SK-N-MC (cell line): ENCODE measurements at regions not wholly inside any gene's neighbourhood (a gene's known extent, or its start where the extent isn't known, plus 50 kb on each side); places are given as distances from the start of the nearest gene placed in this dataset.

Experiments used
- DNase-seq: peaks from one replicate; pipeline ENCODE4 v3.0.0-alpha.2; 2011; ENCODE audit warnings: low read depth, low spot score
- H3K27ac ChIP-seq: fragments of 200-600 bp; sonication (generic); 2 replicates; pipeline ENCODE4 v1.5.1; 2016; ENCODE audit warnings: mixed run types
- H3K36me3 ChIP-seq: fragments of 200-600 bp; sonication (generic); 2 replicates; pipeline ENCODE4 v1.6.1; 2017; ENCODE audit warnings: antibody characterized with exemption, low read length, mixed read lengths; ENCODE audit not compliant: insufficient read depth
- H3K4me3 ChIP-seq: fragments of 200-600 bp; sonication (generic); 2 replicates; pipeline ENCODE4 v1.5.1; 2016
- H3K9ac ChIP-seq: fragments of 200-600 bp; sonication (generic); 2 replicates; pipeline ENCODE4 v1.8.0; 2017; ENCODE audit warnings: mixed run types, mixed read lengths; ENCODE audit not compliant: insufficient read length
- H3K9me3 ChIP-seq: fragments of 200-600 bp; sonication (generic); 2 replicates; pipeline ENCODE4 v1.6.1; 2017; ENCODE audit warnings: low read depth, mild to moderate bottlenecking, antibody characterized with exemption, low read length, moderate library complexity, mixed read lengths
- EZH2 ChIP-seq: fragments of 200-600 bp; sonication (generic); IDR thresholded peaks from one replicate; pipeline ENCODE4 v1.6.1; 2017; ENCODE audit warnings: antibody characterized with exemption
- FOXP2 ChIP-seq: optimal IDR thresholded peaks from 2 replicates; pipeline ENCODE3; 2011; ENCODE audit warnings: mild to moderate bottlenecking, moderate library complexity; ENCODE audit not compliant: insufficient read depth; ENCODE audit errors: extremely low read length, control extremely low read depth
- POLR2AphosphoS5 ChIP-seq: IDR thresholded peaks from 2 replicates; pipeline ENCODE4 v1.6.1; 2012; ENCODE audit warnings: mild to moderate bottlenecking, low read depth, low read length, borderline replicate concordance

DNA sequence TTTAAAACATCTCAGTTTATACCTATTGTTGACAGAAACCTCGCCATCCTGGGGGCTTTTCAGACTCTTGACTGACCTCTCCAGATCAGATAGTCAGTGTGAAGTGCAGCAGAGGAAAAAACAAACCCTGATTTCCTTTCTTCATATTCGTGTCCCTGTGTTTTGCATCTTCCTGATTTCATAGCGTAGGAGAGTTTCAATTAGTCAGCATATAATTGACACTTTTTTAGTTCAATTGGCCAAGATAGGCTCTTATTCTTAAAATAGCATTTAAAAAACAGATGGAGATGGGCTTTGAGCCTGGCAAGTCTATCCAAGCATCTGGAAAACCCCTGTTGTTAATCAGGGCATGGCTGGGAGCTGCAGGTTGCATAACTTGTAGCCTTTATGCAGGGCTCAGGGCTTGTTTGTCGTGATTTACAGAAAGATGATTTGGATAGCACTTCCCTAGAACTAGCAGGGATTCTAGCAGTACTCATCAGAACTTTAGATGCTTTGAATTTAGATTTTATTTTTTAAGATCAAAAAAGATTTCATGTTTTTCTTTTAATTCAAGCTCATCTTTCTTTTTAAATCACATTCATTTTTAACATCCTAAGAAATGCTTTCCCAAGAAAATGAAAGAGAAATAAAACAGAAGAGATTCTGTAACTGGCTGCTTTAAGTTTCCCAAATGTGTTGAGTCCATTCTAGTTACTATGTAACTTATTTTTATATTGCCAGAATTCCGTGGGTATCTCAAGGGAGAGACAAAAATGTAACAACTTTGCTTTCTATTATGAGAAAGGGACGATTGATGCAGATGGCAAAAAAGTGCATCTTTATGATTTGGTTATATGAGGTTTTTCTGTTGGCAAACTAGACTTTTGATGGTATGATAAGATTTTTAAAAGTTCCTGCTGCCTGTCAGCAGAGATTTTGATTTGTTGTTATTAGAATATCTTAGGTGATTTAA is 270.8 kb upstream of the FZD8 start:
- Histone ChIP-seq H3K27ac (no peak overlapping the region), H3K36me3 (no peaks in the 10 kb centered on the region), H3K9me3 (no peaks in the 10 kb centered on the region), H3K4me3 (no peak overlapping the region), H3K9ac (no peak overlapping the region)
- TF ChIP-seq FOXP2: no peak
- TF ChIP-seq EZH2: no peak
- no peak for TF ChIP-seq POLR2AphosphoS5
- DNase-seq: no peak

- Histone ChIP-seq H3K36me3 (no peaks in the 10 kb centered on the region), H3K27ac (no peak overlapping the region), H3K9me3 (no peaks in the 10 kb centered on the region), H3K9ac (no peak overlapping the region), H3K4me3 (no peak overlapping the region)
- no peak for TF ChIP-seq FOXP2
- no peak for TF ChIP-seq EZH2
- no peak for TF ChIP-seq POLR2AphosphoS5
- DNase-seq: no peak
These were observed 269.9 kb upstream of the FZD8 start for GRCh38 chr10:35911954-35912353.

GRCh38 chr10:35911233-35911632 is 269.1 kb upstream of the FZD8 start:
- DNase-seq: no peak
- H3K27ac ChIP-seq: no peak overlapping the region
- TF ChIP-seq FOXP2 (no peak), EZH2 (no peak), POLR2AphosphoS5 (no peak)
- no peaks in the 10 kb centered on the region for H3K9me3 ChIP-seq
- H3K4me3 ChIP-seq: no peak overlapping the region
- H3K36me3 ChIP-seq: no peaks in the 10 kb centered on the region
- H3K9ac ChIP-seq: no peak overlapping the region

DNA sequence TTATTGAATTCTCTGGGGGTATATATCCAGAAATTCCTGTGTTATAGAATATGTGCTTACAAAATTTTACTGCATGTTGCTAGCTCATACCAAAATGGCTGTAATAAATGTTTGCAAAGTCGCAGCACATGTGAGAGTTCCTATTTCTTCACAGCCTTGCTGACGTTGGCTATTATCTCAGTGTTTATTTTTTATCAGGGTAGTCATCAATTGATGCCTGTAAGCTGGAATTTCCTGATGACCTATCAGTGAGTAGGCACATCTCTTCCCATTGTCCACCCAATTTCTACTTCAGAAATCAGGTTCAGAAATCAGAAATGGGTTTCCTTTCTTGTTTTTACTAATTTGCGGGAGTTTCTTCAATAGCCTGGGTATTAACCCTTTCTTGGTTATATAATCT is 268.1 kb upstream of the FZD8 start:
- no peak overlapping the region for H3K27ac ChIP-seq
- H3K9me3 ChIP-seq: no peaks in the 10 kb centered on the region
- DNase-seq: no peak
- H3K9ac ChIP-seq: no peak overlapping the region
- no peak overlapping the region for H3K4me3 ChIP-seq
- no peak for TF ChIP-seq FOXP2
- TF ChIP-seq POLR2AphosphoS5: no peak
- no peak for TF ChIP-seq EZH2
- no peaks in the 10 kb centered on the region for H3K36me3 ChIP-seq

GRCh38 chr10:35909121-35909720 is 267.1 kb upstream of the FZD8 start:
- no peaks in the 10 kb centered on the region for H3K9me3 ChIP-seq
- H3K9ac ChIP-seq: no peak overlapping the region
- DNase-seq: no peak
- TF ChIP-seq POLR2AphosphoS5: no peak
- no peak for TF ChIP-seq FOXP2
- TF ChIP-seq EZH2: no peak
- no peak overlapping the region for H3K27ac ChIP-seq
- no peak overlapping the region for H3K4me3 ChIP-seq
- H3K36me3 ChIP-seq: no peaks in the 10 kb centered on the region

DNA sequence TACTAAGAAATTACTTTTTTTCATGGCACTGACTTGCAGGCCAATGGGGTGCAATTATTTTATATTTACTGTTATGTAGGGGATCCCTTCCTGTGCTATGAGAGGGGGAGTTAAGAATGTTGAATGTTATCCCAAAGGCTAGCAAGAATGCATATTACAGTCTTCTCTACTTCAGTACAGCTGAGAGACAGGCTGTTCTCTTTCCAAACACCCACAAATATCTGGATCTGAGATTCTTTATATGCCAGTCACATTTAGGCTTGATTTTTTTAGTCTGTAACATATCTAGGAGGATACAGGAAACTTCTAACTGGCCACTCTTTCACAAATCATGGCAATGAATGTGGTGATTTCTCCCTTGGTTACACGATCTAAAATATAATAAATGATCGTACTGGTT is 266.4 kb upstream of the FZD8 start:
- Histone ChIP-seq H3K4me3 (no peak overlapping the region), H3K36me3 (no peaks in the 10 kb centered on the region), H3K27ac (no peak overlapping the region), H3K9ac (no peak overlapping the region), H3K9me3 (no peaks in the 10 kb centered on the region)
- no peak for DNase-seq
- TF ChIP-seq POLR2AphosphoS5 (no peak), FOXP2 (no peak), EZH2 (no peak)

DNA sequence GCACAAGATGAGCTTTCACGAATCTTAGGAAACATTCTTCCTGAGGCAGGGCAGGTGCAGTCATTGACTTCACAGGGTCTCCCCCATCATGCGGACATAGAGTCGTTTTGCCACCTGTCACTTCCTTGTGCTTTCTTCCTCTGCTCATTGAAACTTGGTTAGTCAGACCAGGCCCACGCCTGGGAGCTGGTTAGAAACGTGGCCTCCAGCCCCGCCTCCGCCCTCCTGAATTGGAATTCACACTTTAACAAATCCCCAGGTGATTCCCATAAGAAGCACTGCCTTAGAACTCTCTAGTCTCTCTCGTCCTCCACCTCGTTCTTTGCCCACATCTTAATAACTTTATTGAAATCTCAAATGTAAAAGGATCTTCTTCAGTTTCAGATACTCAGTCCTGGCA is 265.5 kb upstream of the FZD8 start:
- no peak for DNase-seq
- Histone ChIP-seq H3K9ac (no peak overlapping the region), H3K27ac (no peak overlapping the region), H3K9me3 (no peaks in the 10 kb centered on the region), H3K36me3 (no peaks in the 10 kb centered on the region), H3K4me3 (no peak overlapping the region)
- TF ChIP-seq EZH2: no peak
- TF ChIP-seq POLR2AphosphoS5: no peak
- TF ChIP-seq FOXP2: no peak

- Histone ChIP-seq H3K4me3 (no peak overlapping the region), H3K27ac (no peak overlapping the region), H3K9me3 (no peaks in the 10 kb centered on the region), H3K9ac (no peak overlapping the region), H3K36me3 (no peaks in the 10 kb centered on the region)
- DNase-seq: no peak
- no peak for TF ChIP-seq EZH2
- no peak for TF ChIP-seq POLR2AphosphoS5
- TF ChIP-seq FOXP2: no peak
These were observed 264.1 kb upstream of the FZD8 start for GRCh38 chr10:35906155-35906554.

- Histone ChIP-seq H3K9me3 (no peaks in the 10 kb centered on the region), H3K9ac (no peak overlapping the region), H3K27ac (no peak overlapping the region), H3K4me3 (no peak overlapping the region), H3K36me3 (no peaks in the 10 kb centered on the region)
- TF ChIP-seq EZH2: no peak
- no peak for TF ChIP-seq POLR2AphosphoS5
- TF ChIP-seq FOXP2: no peak
- no peak for DNase-seq
These were observed 260.9 kb upstream of the FZD8 start for GRCh38 chr10:35903021-35903420.
